ENCODE measurements at regions not wholly inside any gene's neighbourhood (a gene's known extent, or its start where the extent isn't known, plus 50 kb on each side); places are given as distances from the start of the nearest gene placed in this dataset.

DNA sequence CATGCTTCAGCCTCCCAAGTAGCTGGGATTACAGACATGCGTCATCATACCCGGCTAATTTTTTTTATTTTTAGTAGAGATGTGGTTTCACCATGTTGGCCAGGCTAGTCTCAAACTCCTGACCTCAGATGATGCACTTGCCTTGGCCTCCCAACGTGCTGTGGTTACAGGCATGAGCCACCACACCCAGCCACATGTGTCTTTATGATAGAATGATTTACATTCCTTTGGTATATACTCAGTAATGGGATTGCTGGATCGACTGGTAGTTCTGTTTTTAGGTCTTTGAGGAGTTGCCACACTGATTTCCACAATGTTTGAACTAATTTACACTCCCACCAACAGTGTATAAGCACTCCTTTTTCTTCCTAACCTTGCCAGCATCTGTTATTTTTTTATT, 276.2 kb downstream of the METTL15 start:
- no peaks in the 10 kb centered on the region for H3K9me3 ChIP-seq
- H3K27me3 ChIP-seq (ENCODE audit: insufficient read depth) = no peaks in the 10 kb centered on the region
- H3K9ac ChIP-seq = no peak overlapping the region
- H4K20me1 ChIP-seq (ENCODE audit: insufficient read depth) = no peaks in the 10 kb centered on the region
- H3K4me3 ChIP-seq (ENCODE audit: low read depth in 2 of 2, low read length in 1 of 2) = no peak overlapping the region
- DNase-seq = no peak
- no peak for TF ChIP-seq POLR2AphosphoS5 (IDR thresholded peaks at IDR 0.05; ENCODE audit: low read depth, low read length)
- no peak for TF ChIP-seq EZH2phosphoT487 (IDR thresholded peaks at IDR 0.05; ENCODE audit: borderline replicate concordance, low read depth)
- TF ChIP-seq TAF1 (IDR thresholded peaks at IDR 0.05; ENCODE audit: borderline replicate concordance, low read depth, low read length) = no peak
- no peak for TF ChIP-seq MEF2A (IDR thresholded peaks at IDR 0.05; ENCODE audit: borderline replicate concordance, low read depth)
- no peak for TF ChIP-seq GABPA (IDR thresholded peaks at IDR 0.05; ENCODE audit: low read depth)
- TF ChIP-seq, protein P1, sequence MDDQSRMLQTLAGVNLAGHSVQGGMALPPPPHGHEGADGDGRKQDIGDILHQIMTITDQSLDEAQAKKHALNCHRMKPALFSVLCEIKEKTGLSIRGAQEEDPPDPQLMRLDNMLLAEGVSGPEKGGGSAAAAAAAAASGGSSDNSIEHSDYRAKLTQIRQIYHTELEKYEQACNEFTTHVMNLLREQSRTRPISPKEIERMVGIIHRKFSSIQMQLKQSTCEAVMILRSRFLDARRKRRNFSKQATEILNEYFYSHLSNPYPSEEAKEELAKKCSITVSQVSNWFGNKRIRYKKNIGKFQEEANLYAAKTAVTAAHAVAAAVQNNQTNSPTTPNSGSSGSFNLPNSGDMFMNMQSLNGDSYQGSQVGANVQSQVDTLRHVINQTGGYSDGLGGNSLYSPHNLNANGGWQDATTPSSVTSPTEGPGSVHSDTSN (IDR thresholded peaks at IDR 0.05) = no peak
- TF ChIP-seq, protein P2, sequence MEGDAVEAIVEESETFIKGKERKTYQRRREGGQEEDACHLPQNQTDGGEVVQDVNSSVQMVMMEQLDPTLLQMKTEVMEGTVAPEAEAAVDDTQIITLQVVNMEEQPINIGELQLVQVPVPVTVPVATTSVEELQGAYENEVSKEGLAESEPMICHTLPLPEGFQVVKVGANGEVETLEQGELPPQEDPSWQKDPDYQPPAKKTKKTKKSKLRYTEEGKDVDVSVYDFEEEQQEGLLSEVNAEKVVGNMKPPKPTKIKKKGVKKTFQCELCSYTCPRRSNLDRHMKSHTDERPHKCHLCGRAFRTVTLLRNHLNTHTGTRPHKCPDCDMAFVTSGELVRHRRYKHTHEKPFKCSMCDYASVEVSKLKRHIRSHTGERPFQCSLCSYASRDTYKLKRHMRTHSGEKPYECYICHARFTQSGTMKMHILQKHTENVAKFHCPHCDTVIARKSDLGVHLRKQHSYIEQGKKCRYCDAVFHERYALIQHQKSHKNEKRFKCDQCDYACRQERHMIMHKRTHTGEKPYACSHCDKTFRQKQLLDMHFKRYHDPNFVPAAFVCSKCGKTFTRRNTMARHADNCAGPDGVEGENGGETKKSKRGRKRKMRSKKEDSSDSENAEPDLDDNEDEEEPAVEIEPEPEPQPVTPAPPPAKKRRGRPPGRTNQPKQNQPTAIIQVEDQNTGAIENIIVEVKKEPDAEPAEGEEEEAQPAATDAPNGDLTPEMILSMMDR (IDR thresholded peaks at IDR 0.05) = no peak
- TF ChIP-seq TCF12 (IDR thresholded peaks at IDR 0.05) = no peak; the same call in 1 of the 2 replicates
- TF ChIP-seq, protein P3, sequence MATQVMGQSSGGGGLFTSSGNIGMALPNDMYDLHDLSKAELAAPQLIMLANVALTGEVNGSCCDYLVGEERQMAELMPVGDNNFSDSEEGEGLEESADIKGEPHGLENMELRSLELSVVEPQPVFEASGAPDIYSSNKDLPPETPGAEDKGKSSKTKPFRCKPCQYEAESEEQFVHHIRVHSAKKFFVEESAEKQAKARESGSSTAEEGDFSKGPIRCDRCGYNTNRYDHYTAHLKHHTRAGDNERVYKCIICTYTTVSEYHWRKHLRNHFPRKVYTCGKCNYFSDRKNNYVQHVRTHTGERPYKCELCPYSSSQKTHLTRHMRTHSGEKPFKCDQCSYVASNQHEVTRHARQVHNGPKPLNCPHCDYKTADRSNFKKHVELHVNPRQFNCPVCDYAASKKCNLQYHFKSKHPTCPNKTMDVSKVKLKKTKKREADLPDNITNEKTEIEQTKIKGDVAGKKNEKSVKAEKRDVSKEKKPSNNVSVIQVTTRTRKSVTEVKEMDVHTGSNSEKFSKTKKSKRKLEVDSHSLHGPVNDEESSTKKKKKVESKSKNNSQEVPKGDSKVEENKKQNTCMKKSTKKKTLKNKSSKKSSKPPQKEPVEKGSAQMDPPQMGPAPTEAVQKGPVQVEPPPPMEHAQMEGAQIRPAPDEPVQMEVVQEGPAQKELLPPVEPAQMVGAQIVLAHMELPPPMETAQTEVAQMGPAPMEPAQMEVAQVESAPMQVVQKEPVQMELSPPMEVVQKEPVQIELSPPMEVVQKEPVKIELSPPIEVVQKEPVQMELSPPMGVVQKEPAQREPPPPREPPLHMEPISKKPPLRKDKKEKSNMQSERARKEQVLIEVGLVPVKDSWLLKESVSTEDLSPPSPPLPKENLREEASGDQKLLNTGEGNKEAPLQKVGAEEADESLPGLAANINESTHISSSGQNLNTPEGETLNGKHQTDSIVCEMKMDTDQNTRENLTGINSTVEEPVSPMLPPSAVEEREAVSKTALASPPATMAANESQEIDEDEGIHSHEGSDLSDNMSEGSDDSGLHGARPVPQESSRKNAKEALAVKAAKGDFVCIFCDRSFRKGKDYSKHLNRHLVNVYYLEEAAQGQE (IDR thresholded peaks at IDR 0.05; ENCODE audit: low read depth, low read length) = no peak
- TF ChIP-seq GATA2 (CRISPR knock-in tag; IDR thresholded peaks at IDR 0.05) = no peak
- TF ChIP-seq, protein P4, sequence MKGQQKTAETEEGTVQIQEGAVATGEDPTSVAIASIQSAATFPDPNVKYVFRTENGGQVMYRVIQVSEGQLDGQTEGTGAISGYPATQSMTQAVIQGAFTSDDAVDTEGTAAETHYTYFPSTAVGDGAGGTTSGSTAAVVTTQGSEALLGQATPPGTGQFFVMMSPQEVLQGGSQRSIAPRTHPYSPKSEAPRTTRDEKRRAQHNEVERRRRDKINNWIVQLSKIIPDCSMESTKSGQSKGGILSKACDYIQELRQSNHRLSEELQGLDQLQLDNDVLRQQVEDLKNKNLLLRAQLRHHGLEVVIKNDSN (IDR thresholded peaks at IDR 0.05; ENCODE audit: borderline replicate concordance, low read depth) = no peak
- TF ChIP-seq, protein P5, sequence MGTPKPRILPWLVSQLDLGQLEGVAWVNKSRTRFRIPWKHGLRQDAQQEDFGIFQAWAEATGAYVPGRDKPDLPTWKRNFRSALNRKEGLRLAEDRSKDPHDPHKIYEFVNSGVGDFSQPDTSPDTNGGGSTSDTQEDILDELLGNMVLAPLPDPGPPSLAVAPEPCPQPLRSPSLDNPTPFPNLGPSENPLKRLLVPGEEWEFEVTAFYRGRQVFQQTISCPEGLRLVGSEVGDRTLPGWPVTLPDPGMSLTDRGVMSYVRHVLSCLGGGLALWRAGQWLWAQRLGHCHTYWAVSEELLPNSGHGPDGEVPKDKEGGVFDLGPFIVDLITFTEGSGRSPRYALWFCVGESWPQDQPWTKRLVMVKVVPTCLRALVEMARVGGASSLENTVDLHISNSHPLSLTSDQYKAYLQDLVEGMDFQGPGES (IDR thresholded peaks at IDR 0.05; ENCODE audit: low read depth, low read length) = no peak
- TF ChIP-seq, protein P6, sequence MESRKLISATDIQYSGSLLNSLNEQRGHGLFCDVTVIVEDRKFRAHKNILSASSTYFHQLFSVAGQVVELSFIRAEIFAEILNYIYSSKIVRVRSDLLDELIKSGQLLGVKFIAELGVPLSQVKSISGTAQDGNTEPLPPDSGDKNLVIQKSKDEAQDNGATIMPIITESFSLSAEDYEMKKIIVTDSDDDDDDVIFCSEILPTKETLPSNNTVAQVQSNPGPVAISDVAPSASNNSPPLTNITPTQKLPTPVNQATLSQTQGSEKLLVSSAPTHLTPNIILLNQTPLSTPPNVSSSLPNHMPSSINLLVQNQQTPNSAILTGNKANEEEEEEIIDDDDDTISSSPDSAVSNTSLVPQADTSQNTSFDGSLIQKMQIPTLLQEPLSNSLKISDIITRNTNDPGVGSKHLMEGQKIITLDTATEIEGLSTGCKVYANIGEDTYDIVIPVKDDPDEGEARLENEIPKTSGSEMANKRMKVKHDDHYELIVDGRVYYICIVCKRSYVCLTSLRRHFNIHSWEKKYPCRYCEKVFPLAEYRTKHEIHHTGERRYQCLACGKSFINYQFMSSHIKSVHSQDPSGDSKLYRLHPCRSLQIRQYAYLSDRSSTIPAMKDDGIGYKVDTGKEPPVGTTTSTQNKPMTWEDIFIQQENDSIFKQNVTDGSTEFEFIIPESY (IDR thresholded peaks at IDR 0.05; ENCODE audit: borderline replicate concordance, low read depth) = no peak
- no peak for TF ChIP-seq EP300 (IDR thresholded peaks at IDR 0.05; ENCODE audit: borderline replicate concordance in 1 of 2, low read depth in 1 of 2, low read length in 1 of 2)
- no peaks in the 10 kb centered on the region for H3K9me2 ChIP-seq
- POLR2A ChIA-PET = no interaction called here
- no peak overlapping the region for H3K4me2 ChIP-seq
- H3K27ac ChIP-seq (ENCODE audit: low read depth in 2 of 2, low read length in 1 of 2) = no peak overlapping the region
- H3K79me2 ChIP-seq (ENCODE audit: insufficient read depth) = no peaks in the 10 kb centered on the region
- 59% methylated on average over 4 of the region's 4 CpGs for WGBS (ENCODE audit: low lambda C conversion rate)
- peaks cover 5% of the 10 kb centered on the region for H3F3A ChIP-seq (replicated peaks; ENCODE audit: insufficient read depth)
- H2AFZ ChIP-seq (ENCODE audit: low read depth) = no peak overlapping the region
- CTCF ChIA-PET = no interaction called here
- H3K36me3 ChIP-seq (replicated peaks in 1 of 2; ENCODE audit: control insufficient read depth in 1 of 2, insufficient read depth in 2 of 2, low read length in 1 of 2) = no peaks in the 10 kb centered on the region
- no peaks in the 10 kb centered on the region for H3K4me1 ChIP-seq (ENCODE audit: control insufficient read depth in 1 of 2, insufficient read depth in 2 of 2, low read depth in 1 of 2, low read length in 1 of 2)
